CD4-positive, alpha-beta T cell treated with Interleukin-17A for 4 hours (primary cell): ENCODE measurements at regions not wholly inside any gene's neighbourhood (a gene's known extent, or its start where the extent isn't known, plus 50 kb on each side); places are given as distances from the start of the nearest gene placed in this dataset.

Experiments
- DNase-seq: peaks from one replicate; pipeline ENCODE4 v3.0.0-alpha.2; 2020; ENCODE audit warnings: mixed read lengths

DNA sequence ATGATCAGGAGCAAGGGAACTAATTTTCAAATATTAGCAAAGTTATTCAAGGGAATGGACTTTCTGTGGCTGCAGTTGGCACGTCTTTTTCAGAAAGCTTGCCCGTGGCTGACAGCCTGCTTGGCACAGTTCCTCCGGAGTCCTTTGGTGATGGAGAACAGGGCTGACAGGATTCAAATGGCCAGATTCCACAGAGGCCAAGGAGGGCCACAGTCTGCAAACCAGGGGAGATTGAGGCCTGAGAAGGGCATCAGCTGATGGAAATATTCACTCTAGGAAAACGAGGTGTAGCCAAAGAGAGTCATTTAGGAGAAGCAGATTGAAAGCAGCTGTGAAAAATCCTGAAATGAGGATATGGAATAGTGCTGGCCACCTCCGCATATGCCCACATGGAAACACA lies 178.3 kb downstream of the EMP1 start:
- DNase-seq, result no peak

DNA sequence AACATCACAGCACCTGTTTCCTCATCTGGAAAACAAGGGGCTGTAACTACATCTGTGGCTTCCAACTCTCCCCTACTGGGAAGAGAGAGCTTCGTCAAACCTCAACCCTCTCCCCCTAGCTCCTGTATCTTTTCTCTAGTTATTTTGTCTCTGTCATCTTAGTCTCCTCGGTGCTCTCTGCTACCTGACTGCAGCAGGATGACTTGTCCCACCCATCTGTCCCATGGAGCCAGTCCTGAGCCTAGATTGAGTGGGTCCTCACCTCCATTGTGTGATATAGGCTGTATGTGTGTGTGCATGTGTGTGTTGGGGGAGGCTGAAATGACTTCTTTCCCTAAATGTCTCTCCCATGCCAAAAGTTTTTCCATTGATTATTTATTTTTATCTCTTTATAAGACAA lies 177.3 kb downstream of the EMP1 start:
- DNase-seq, result no peak

DNA sequence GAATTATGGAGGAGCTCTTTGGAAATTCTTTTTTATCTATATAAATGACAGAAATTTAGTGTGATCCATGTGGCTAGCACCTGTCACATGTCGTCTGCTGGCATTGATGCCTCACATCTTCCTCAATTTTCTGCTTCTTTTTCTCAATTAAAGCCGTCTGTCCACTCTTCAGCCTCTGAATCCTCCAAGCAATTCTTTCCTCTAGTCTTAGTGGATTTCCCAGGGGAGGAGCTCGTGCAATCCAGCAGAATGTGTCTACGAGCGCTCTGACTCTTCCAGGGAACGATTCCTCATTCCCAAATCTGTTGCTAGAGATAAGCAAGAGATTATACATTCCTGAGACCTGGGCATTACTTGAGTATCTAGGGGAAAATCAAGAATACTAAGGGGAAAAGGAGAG lies 176.6 kb downstream of the EMP1 start:
- no peak for DNase-seq

DNA sequence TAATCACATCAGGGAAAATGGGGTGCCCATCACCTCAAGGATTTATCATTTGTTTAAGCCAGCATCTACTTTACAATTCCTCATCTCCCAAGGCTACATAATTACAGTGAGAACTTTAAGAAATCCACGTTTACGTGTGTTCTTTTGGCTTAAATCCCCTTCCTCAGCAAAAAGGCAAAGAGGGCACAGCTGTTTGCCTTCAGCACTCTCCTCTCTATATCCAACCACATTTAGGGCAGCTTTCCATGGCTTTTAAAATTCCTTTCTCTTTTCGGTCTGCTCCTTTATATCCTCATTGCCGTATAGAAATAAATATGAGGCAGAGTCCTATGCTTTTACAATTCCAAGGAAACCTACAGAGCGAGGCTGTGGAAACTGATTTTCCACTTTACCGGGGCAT lies 175.9 kb downstream of the EMP1 start:
- no peak for DNase-seq

DNA sequence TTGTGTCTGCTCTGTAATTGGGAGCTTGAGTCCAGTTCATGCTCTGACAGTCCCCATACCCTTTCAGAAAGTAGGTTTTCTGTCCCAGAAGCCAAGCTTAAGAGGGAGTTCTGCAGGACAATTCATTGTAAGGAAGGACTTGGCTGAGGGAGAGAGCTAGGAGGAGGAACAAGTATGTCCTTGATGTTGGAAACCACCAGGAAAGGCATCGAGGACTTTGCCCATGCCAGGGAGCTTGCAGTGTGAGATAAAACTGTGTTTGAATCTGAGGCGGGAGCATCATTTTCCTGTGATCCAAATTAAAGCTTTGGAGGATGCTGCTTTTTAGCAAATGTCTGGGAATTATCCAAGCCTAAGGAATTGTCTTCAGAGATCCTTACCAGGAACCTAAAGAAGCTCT lies 175.3 kb downstream of the EMP1 start:
- no peak for DNase-seq

DNA sequence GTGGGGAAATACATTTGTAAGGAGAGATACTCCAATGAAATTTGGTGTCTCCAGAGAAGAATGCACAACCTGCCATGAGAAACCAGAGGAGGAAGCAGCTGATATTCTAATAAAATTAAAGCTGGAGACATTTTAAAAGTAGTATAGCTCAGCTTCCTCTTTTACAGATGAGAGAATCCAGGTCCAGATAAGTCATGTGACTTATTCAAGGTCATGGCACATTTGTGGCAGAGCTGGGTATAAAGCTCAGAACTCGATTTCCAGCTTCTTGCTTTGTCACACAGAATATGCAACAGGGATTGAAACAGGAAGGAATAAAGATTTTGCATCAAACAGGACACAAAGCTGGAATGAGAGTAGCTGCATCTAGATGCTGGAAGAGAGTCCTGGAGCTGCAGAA lies 174.8 kb downstream of the EMP1 start:
- no peak for DNase-seq

DNA sequence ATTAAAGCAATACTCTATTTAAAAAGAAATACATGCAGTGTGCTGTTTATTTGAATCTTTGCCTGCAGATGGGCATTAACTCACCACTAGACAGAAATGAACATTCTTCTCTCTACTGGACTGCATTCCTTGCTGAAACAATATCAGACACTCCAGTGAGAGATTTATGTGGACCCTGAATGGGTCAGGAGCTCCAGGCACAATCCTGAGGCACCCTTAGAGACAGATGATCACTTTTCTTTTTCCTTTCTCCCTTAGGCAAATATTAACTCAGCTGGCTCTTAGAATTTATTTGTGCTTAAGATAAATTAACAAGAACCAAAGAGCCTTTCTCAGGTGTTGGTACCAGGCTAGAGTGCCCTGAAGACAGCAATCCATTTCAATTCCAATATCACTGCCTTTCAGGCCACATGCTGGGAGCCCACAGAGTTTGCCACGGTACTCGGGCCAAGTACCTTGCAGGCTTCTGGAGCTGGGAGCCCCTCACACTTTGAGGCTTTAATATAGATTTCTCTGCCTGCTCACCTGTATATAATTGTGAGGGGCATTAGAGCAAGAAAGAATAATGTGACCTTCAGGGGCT lies 173.0 kb downstream of the EMP1 start:
- no peak for DNase-seq

DNA sequence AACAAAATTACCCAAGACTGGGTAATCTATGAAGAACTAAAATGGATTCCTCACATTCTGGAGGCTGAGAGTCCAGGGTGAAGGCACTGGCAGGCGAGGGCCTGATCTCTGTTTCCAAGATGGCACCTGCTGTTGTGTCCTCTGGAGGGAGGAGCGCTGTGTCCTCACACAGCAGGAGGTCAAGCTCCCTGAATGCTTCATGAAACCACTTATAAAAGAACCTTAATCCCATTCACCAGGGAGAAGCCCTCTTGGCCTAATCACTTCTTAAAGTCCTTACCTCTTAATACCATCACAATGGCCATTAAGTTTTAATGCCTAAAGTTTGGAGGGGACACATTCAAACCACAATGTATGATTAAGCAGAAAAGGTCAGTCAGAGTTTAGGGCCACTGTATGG lies 172.4 kb downstream of the EMP1 start:
- no peak for DNase-seq

DNA sequence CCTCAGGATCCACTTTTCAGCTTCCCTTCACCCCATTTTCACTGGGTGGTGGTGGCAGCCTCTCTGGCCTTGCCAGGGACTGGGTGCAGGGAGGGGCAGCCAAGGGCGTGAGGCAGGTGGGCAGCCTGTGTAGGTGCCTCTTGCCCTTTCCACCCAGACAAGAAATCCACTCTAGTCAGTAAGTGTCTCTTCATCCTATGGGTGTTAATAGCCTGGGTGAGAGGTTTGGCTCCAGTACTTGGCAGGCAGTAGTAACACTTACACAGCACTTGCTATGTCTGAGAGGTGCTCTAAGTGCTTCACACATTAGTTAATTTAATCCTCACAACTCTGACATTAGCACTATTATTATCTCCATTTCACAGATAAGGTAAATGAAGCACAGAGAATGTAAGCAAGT lies 171.9 kb downstream of the EMP1 start:
- no peak for DNase-seq

DNA sequence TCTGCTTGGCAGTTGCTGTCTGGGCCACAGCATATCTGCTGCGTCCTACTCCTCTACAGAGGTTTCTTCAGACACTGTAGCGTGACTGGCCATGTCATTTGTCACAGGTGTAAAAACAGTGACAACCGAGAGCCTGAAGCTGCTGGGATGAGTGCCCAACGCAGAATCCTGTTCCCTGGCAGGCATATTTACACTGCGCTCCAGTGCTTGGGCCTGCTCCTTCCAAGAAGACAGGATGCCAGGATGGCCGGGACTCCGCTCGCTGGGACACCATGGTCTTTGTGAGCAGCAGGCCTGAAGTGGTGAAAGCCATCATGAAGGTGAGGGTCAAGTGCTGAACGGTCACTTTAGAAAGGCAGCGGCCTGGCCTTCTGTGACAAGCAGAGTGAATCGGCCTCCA lies 171.4 kb downstream of the EMP1 start:
- DNase-seq, result no peak

DNA sequence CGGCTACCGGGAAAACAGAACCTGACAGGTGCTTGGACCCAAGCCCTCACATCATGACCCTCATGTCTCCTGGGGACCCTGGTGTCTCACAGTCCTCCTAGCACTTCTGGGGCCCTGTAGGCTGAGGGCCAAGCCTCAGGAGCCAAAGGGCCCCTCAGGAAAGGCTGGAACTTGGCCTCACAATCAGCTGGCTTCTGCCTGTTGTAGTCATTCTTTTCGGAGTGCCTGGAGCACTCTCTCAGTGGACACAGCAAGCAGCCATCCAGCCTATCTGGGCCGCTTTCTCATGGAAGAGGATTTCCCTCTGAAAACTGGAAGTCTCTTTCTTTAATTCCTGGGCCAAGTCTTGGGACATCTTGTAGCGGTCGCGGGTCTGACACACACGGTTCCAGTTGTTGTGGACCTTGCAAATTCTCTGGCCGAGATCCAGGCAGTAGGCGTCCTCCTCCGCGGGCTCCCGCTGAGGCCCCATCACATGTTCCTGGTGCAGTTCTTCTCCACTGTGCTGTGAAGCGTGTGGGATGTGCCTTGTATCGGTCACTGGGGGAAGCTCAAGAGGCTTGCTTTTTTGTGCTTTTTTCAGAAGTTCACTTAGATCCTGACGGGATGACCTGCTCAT lies 169.3 kb downstream of the EMP1 start:
- DNase-seq, result no peak

DNA sequence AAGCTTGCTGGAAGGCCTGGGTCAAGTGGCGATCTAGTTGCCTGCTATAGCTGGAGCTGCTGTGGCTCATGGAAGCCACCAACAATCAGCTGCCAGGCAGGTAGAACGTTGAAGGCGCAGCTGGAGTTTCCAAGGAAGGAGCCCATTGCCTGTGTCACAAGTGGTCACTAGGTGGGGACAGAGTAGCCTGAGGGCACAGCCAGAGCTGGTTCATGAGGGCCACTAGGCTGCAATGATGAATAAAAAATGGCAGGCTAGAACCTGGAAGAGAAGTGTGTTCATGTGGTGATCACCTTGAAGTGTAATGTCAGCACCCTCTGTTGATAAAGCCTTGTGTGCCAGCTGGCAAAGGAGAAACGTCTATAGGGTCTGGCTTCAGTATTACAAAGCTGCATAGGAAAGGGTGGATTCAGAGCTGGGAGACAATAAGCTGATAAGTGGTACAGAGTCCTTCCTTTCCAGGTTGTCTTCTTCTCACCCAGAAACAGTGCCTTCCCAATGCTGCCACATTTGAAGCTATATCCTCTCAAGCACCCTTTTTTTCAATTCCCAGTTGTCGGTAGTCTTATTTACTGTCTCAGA lies 165.8 kb downstream of the EMP1 start:
- peak; percentile 29 for DNase-seq

DNA sequence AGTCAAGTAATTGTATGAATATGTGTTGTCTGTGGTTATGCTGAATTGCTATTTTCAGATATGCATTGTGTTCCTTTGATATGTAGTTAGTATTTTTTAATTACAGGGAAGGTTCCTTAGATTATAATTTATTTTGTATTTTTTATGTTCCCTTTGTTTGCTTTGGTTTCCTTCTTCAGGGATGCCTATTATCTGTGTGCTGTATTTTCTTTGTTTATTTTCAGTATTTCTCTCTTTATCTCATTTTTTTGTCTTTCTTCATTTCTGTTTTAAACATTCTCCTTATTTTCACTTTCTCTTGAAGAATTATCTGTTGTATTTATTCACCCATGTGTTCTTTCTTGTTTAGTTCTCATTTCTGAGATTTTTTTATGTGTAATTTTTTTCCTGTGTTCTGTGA lies 163.1 kb downstream of the EMP1 start:
- no peak for DNase-seq

DNA sequence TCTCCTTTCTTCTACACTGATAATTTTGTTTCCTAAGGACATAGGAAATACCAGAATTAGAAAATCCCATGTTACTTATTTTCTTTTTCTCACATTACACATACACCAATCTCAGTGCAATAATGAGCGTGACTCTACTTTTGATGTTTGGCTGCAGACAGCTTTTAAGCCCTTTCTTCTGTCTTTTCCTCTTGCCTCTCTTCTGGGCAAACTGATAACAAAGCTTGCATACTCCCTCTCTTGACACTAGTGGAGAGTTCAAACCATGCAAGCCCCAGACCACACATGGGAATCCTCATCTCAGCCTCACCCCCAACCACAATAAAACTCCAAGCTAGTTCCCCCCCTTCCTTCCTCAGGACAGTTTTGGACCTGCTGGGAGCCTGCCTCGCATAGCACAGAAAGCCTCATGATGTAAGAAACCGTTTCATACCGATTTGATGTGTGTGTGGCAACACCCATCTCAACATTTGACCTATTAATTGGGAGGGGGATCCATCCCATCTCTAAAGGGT lies 161.9 kb downstream of the EMP1 start:
- no peak for DNase-seq

DNA sequence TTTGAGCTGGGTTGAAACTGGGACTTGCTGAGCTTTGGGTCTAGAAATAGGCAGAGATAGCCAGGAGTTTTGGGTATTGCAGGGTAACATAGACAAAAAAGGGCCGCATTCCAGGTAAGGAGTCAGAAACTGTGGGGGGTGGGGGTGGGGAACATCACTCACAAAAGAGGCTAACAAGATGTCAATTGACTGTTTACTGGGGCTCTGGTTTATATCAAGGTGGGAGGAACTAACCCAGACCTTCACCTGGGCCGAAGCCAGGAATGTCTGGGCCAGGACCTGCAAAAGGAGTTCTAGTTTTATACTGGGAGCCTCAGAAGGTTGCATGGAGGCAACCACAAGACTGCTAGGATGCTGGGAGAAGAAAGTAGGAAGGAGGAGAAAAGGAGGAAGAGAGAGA lies 154.4 kb downstream of the EMP1 start:
- no peak for DNase-seq

DNA sequence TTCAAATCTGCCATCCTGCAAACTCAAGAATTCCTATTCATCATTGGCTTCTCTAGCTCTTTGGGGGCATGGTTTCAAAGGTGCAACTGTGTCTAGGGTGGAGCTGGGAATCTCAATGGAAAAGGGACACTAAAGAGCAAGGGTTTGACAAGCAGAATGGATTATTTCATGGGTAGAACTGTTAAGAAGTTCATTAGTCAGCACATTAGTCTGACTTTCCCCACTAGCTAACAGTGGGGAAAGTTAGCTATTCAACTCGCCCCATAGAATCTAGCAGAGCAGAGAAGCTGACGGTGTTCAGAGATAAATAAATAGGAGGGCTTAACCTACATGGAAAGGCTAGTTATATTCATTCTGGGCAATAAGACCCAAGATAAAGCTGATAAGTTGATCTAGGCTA lies 153.9 kb downstream of the EMP1 start:
- no peak for DNase-seq

DNA sequence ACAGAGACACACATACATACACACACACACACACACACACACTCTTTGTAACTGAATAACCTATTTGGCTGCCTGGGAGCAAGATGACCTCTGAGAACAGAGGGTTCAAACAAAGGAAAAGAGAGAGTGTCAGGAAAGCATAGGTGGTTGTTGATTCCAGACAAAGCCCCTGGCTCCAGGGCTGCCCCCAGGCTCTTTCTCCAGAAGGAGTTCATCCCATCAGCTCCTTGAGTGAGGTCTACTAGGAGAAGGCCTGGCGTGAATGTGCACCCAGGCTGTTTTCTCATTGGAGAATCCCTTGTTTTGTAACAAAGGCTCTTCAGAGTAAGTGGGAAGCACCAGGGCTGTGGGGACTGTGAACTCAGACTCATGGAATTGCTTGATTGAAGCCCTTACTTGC lies 151.9 kb downstream of the EMP1 start:
- DNase-seq, result no peak

DNA sequence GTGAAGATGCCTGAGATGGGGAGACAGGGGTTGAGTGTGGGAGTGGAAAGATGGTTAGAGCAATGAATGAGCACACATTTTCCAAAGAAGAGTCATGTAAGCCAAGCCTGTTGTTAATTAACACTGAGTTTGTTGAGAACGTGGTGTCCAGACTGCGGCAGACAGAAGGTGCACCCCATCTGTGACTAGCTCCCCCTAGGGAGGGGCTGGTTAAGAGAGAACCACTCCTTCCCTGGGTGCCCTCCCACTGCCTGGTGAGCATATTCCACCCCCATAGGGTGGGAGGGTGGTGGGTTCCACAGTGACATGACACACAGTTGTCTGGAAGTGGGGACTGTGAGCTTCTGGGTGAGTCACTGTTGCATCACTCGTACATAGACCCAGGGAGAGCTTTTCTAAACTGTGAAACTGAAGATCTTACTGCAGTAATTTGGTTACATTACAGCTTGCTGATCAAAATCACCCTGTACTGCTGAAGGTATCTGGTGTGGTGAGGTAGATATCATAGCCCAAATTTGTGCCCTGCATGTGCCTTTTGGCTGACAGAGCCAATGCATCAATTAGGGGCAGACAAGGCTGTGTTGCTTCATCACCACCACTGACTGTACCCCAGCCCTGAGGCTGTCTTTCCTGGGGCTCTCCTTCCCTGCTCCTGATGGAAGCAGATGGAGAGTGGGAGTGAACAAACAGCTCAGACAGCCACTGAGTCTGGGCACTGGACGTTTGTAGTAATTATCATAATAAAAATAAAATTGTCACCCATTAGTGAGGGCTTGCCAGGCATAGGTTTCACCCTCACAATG lies 150.9 kb downstream of the EMP1 start:
- no peak for DNase-seq

DNA sequence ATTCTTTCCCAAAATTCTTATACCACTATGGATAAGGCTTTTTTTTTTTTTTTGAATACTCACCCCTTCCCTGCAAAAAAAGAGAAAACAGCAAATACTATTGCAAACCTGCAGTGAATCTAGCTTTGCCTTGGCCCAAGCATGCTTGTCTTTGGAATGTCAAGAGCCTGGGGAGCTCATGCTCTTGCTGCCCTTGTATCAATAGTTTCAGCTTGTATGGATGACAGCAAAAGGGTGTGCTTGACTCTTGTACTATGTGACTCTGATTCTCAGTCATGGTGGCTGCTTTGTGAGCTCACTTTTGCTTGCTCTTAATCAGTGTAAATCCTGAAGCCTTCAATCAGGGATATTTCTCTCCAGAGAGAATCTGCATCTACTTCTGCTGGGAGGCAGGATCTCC lies 149.2 kb downstream of the EMP1 start:
- DNase-seq, result no peak

DNA sequence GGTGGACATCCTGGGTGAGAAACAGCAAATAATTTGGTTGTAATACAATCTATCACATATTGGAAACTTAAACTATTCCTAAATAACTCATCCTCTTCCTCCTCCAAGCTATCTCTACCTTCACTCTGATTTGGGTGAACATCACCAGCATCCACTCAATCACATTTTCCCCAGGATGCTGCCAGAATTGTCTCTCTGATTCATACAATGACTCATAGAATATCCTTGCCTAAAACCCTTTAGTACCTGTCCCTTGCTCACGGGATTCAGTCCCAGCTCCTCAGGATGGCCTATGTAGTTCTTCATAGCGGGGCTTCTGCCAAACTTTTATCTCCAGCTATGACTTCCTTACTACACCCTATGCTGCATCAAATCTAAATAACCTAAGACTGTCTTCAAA lies 146.8 kb downstream of the EMP1 start:
- DNase-seq, result no peak

DNA sequence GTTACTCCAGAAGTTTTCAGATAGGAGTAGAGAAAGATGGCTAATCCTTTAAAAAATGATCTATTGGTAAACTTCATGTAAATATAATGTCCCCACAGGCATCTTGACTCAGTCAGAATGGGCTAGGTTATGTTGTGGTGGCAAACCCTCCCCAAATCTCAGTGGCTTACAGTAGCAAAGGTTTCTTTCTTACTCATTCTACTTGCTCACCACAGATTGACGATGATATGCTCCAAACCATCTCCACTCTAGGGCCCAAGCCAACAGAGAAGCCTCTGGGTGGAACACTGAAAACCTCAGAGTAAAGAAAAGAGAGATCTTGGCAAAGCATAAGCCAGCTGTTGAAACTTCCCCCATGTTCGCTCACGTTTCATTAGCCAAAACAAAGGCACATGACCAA lies 146.4 kb downstream of the EMP1 start:
- DNase-seq, result no peak

DNA sequence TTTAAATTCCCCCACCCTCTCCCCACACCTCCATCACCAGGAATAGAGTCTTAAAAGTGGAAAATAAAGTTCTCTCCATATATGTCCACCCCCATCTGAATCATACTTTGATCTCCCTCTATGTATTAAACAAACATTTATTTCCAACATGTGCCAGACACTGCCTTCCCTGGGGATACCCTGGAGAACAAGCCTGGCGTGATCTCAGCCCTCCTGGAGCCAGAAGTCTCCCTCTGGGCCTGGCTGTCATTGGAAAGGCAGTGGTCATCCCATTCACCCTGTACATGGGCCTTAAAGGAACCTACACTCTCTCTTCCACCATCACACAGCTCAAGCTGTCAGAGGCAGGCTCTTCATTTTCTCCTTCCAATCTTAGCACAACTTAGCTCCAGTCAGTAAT lies 143.6 kb downstream of the EMP1 start:
- no peak for DNase-seq

DNA sequence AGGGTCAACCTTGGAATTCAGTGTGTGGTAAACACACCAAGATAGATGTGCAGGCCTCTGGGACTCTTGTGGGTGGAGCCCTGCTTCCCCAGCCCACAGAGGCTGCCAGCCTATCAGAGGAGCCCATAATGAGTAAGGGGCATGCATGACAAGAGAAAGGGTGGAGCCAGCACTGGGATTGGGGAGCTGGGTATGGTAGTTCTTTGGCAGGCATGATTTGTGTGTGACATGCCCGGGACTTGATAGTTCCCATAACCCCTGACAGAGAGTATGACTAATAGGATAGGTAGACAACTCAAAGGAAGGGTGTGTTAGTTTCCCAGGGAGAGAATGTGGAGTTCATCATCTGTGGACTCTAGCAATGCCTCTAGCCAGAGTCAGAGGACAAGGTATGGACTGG lies 143.0 kb downstream of the EMP1 start:
- DNase-seq, result no peak

DNA sequence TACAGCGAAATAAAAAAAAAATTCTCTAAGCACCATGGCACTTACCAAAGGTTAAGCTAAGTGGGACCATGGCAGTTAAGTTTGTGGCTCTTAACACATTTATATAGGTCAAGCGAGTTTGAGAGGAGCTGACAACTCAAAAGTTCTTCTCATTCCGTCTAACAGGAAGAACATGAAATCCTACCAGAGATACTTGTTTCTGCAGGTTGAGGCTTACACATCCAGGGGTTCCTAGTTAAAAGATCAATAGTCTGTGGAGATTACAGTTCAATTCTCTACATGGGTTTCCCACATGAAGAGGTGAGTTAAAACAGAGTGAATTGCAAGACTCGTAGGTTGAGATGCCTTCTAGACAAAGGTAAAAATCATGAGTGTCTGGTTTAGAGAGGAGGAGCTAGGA lies 142.6 kb downstream of the EMP1 start:
- DNase-seq, result no peak
